Activated B cell treated with CpG ODN at 0.5 μM for 24 hours (primary cell): ENCODE measurements at regions not wholly inside any gene's neighbourhood (a gene's known extent, or its start where the extent isn't known, plus 50 kb on each side); places are given as distances from the start of the nearest gene placed in this dataset.

Source experiments
- ATAC-seq: fragments of 200-7000 bp; cut with Tn5 transposase; one replicate; pipeline ENCODE4 v1.10.0; 2021; ENCODE audit warnings: low read depth, mild to moderate bottlenecking, moderate library complexity
- CTCF ChIA-PET: fragments of 350-600 bp; sonication (Branson Sonifier 250); formaldehyde crosslinking; loops from one replicate; lab custom pipeline; 2021; ENCODE audit warnings: antibody characterized with exemption; lab: Charles Lee
- POLR2A ChIA-PET: fragments of 350-600 bp; sonication (Branson Sonifier 250); formaldehyde crosslinking; loops from one replicate; lab custom pipeline; 2021; ENCODE audit warnings: antibody characterized with exemption; lab: Charles Lee
- DNase-seq: peaks from one replicate; pipeline ENCODE4 v3.0.0; 2022
- H3K27ac Mint-ChIP-seq: one replicate; pipeline ENCODE4 v1.8.0; 2020; ENCODE audit warnings: mixed read lengths
- H3K27me3 Mint-ChIP-seq: one replicate; pipeline ENCODE4 v1.8.0; 2021; ENCODE audit warnings: mixed read lengths
- H3K36me3 Mint-ChIP-seq: one replicate; pipeline ENCODE4 v1.8.0; 2021; ENCODE audit warnings: low read depth, mixed read lengths
- H3K4me1 Mint-ChIP-seq: one replicate; pipeline ENCODE4 v1.8.0; 2021; ENCODE audit warnings: mixed read lengths
- H3K4me3 Mint-ChIP-seq: one replicate; pipeline ENCODE4 v1.8.0; 2020; ENCODE audit warnings: mild to moderate bottlenecking, mixed read lengths
- H3K9me3 Mint-ChIP-seq: one replicate; pipeline ENCODE4 v1.8.0; 2020; ENCODE audit warnings: mixed read lengths
- intact Hi-C: fragments of 100-400 bp; cut with micrococcal nuclease; formaldehyde crosslinking; loops from one replicate; pipeline ENCODE4 v1.15.1; 2024
- TF ChIP-seq, protein P1 (sequence below): fragments of 200-600 bp; IDR thresholded peaks from one replicate; pipeline ENCODE4 v1.8.0; 2022; ENCODE audit warnings: antibody characterized with exemption, mild to moderate bottlenecking

DNA sequence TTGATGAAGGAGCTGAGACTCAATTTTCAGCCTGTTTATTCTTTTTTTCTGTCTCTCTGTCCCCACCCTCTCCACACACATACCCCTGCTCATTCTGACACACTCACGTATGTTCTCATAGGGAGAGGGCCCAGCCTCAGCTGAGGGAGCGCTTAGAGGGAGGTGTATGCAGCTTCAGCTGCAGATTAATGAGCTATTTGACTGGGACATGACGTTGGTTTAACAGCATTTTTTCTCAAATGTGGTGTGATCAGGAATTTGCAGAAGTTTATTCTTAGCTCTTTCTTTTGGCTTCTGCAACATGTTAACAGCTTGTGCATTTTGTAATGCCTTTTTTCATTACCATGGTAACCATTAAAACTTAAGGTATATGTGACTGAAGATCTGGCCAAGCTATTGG lies 1547.1 kb upstream of the PIK3C3 start:
- Mint-ChIP-seq H3K27me3 (no peaks in the 10 kb centered on the region), H3K36me3 (no peaks in the 10 kb centered on the region), H3K4me3 (no peak overlapping the region), H3K9me3 (no peaks in the 10 kb centered on the region), H3K4me1 (no peaks in the 10 kb centered on the region), H3K27ac (no peak overlapping the region)
- POLR2A ChIA-PET, result no interaction called here
- DNase-seq, result no peak
- ATAC-seq, result no peak
- CTCF ChIA-PET, result no interaction called here
- TF ChIP-seq, protein P1, sequence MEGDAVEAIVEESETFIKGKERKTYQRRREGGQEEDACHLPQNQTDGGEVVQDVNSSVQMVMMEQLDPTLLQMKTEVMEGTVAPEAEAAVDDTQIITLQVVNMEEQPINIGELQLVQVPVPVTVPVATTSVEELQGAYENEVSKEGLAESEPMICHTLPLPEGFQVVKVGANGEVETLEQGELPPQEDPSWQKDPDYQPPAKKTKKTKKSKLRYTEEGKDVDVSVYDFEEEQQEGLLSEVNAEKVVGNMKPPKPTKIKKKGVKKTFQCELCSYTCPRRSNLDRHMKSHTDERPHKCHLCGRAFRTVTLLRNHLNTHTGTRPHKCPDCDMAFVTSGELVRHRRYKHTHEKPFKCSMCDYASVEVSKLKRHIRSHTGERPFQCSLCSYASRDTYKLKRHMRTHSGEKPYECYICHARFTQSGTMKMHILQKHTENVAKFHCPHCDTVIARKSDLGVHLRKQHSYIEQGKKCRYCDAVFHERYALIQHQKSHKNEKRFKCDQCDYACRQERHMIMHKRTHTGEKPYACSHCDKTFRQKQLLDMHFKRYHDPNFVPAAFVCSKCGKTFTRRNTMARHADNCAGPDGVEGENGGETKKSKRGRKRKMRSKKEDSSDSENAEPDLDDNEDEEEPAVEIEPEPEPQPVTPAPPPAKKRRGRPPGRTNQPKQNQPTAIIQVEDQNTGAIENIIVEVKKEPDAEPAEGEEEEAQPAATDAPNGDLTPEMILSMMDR, result no peak
- intact Hi-C loops, result no loop called here

DNA sequence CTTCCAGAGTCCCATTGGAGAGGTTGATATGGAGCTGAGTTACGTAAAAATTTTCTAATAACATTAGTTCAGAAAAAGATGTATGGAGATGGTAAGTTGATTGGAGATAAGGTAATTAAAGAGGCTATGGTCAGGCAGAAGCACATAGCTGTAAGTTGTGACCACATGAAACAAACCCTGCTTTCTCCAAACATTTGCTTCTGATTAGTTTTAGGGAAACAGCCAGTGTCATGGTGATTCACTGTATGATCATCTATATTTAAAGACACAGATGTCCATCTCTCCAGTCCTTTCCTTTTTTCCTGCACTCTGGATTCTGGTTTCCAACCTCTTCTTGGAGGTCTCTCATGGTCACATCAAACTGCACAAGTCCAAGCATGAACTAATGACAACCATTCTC lies 1550.8 kb upstream of the PIK3C3 start:
- no peaks in the 10 kb centered on the region for H3K36me3 Mint-ChIP-seq
- no peaks in the 10 kb centered on the region for H3K9me3 Mint-ChIP-seq
- intact Hi-C loops, result no loop called here
- DNase-seq (no peak), ATAC-seq (no peak)
- TF ChIP-seq, protein P1, result no peak
- no peaks in the 10 kb centered on the region for H3K4me1 Mint-ChIP-seq
- ChIA-PET CTCF (no interaction called here), POLR2A (no interaction called here)
- H3K4me3 Mint-ChIP-seq, result no peak overlapping the region
- no peaks in the 10 kb centered on the region for H3K27me3 Mint-ChIP-seq
- no peak overlapping the region for H3K27ac Mint-ChIP-seq

DNA sequence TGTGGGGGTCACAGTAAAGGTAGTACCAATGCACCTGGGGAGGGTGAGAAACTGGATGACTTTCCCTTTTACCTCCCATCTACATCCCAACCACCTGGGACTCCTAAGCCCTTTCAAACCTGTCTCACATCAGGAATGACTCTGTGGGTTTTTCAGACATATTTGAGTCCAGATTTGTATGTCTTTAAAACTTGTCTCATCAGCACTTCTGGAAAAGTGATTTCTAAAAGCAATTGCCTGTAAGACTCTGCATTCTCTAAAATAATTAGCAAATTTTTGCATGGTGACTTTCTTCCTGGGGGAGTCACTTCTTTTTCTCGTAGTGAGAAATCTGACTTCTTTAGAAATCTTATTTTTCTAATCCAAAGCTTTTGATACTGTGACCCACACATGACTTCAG lies 1553.0 kb upstream of the PIK3C3 start:
- CTCF ChIA-PET, result no interaction called here
- intact Hi-C loops, result no loop called here
- H3K4me3 Mint-ChIP-seq, result no peak overlapping the region
- TF ChIP-seq, protein P1, result no peak
- DNase-seq (no peak), ATAC-seq (no peak)
- H3K27me3 Mint-ChIP-seq, result no peaks in the 10 kb centered on the region
- H3K27ac Mint-ChIP-seq, result no peak overlapping the region
- POLR2A ChIA-PET, result no interaction called here
- H3K9me3 Mint-ChIP-seq, result no peaks in the 10 kb centered on the region
- H3K36me3 Mint-ChIP-seq, result no peaks in the 10 kb centered on the region
- H3K4me1 Mint-ChIP-seq, result no peaks in the 10 kb centered on the region

DNA sequence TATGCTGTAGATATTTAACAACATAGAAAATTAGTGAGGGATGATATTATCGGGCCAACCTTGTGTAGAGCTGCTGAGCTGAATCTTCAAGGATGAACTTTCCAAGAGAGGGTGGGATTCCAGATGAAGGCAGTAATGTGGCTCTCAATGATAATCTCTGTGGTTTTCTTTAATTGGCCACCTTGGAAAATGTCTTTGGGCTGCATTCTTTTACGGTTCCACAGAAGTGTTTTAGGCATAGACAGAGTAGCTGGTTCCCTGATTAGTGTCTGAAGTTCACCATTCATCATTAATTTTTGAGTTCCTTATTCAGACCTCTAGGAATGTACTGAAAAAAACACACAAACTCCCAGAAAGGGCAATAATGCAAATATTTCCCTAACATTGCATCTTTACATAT lies 1566.9 kb upstream of the PIK3C3 start:
- DNase-seq (no peak), ATAC-seq (no peak)
- no peak overlapping the region for H3K27ac Mint-ChIP-seq
- ChIA-PET POLR2A (no interaction called here), CTCF (no interaction called here)
- no peaks in the 10 kb centered on the region for H3K4me1 Mint-ChIP-seq
- peaks cover 9% of the 10 kb centered on the region for H3K9me3 Mint-ChIP-seq
- H3K36me3 Mint-ChIP-seq, result no peaks in the 10 kb centered on the region
- intact Hi-C loops, result no loop called here
- TF ChIP-seq, protein P1, result no peak
- H3K27me3 Mint-ChIP-seq, result no peaks in the 10 kb centered on the region
- no peak overlapping the region for H3K4me3 Mint-ChIP-seq

DNA sequence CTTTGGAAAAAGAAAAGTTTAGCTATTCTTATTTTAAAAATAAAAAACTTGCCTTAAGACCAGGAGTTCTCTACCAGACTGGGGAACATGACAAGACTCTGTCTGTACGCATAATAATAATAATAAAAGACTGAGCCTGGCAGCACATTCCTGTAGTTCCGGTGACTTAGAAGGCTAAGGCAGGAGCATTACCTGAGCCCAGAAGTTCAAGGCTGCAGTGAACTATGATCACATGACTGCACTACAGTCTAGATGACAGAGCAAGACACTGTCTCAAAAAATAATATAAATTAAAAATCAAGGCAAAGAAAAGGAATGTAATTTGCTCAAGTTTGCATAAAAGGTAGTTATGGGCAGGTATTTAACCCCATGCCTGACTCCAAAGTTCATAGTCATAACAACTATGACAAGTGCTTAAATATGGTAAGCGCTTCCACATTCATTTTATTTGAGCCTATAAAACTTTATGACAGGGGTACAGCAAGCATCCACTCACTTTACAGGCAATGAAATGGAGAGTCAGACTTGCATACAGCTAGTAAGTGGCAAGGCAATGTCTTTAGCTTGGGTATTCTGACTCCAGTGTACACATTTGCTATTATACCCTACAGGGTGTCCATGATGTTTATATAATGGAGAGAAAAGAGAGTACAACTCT lies 1567.8 kb upstream of the PIK3C3 start:
- TF ChIP-seq, protein P1, result no peak
- ATAC-seq (no peak), DNase-seq (no peak)
- Mint-ChIP-seq H3K27ac (no peak overlapping the region), H3K27me3 (no peaks in the 10 kb centered on the region), H3K4me3 (no peak overlapping the region), H3K4me1 (no peaks in the 10 kb centered on the region), H3K36me3 (no peaks in the 10 kb centered on the region), H3K9me3 (peaks cover 11% of the 10 kb centered on the region)
- intact Hi-C loops, result no loop called here
- CTCF ChIA-PET, result no interaction called here
- POLR2A ChIA-PET, result no interaction called here
